Neural crest cell (in vitro differentiated cells): ENCODE measurements at regions not wholly inside any gene's neighbourhood (a gene's known extent, or its start where the extent isn't known, plus 50 kb on each side); places are given as distances from the start of the nearest gene placed in this dataset.

ENCODE experiments used
- DNase-seq: peaks from one replicate; pipeline ENCODE4 v3.0.0; 2021; ENCODE audit warnings: low read depth, mixed read lengths, low spot score
- H3K27ac Mint-ChIP-seq: one replicate; pipeline ENCODE4 v1.8.0; 2021; ENCODE audit warnings: mild to moderate bottlenecking, mixed read lengths; ENCODE audit not compliant: unreplicated experiment
- H3K27me3 Mint-ChIP-seq: 2 replicates; pipeline ENCODE4 v1.8.0; 2021; ENCODE audit warnings: low read depth, mild to moderate bottlenecking, mixed read lengths
- H3K36me3 Mint-ChIP-seq: 2 replicates; pipeline ENCODE4 v1.8.0; 2021; ENCODE audit warnings: low read depth, mild to moderate bottlenecking, mixed read lengths
- H3K4me1 Mint-ChIP-seq: 2 replicates; pipeline ENCODE4 v1.8.0; 2021; ENCODE audit warnings: mixed read lengths
- H3K4me3 Mint-ChIP-seq: one replicate; pipeline ENCODE4 v1.8.0; 2021; ENCODE audit warnings: mild to moderate bottlenecking, mixed read lengths
- H3K9me3 Mint-ChIP-seq: 2 replicates; pipeline ENCODE4 v1.8.0; 2021; ENCODE audit warnings: mixed read lengths
- TF ChIP-seq, protein P1 (sequence below): fragments of 200-600 bp; sonication (generic); conservative IDR thresholded peaks from 2 replicates; pipeline ENCODE4 v1.5.0; 2021; ENCODE audit warnings: antibody characterized with exemption, mild to moderate bottlenecking

GRCh38 chr6:133774356-133774755, 114.6 kb upstream of the TCF21 start:
- Mint-ChIP-seq H3K27me3 (no peaks in the 10 kb centered on the region), H3K9me3 (no peaks in the 10 kb centered on the region), H3K4me1 (no peaks in the 10 kb centered on the region), H3K36me3 (no peaks in the 10 kb centered on the region), H3K4me3 (no peak overlapping the region), H3K27ac (no peak overlapping the region)
- DNase-seq: no peak
- TF ChIP-seq, protein P1, sequence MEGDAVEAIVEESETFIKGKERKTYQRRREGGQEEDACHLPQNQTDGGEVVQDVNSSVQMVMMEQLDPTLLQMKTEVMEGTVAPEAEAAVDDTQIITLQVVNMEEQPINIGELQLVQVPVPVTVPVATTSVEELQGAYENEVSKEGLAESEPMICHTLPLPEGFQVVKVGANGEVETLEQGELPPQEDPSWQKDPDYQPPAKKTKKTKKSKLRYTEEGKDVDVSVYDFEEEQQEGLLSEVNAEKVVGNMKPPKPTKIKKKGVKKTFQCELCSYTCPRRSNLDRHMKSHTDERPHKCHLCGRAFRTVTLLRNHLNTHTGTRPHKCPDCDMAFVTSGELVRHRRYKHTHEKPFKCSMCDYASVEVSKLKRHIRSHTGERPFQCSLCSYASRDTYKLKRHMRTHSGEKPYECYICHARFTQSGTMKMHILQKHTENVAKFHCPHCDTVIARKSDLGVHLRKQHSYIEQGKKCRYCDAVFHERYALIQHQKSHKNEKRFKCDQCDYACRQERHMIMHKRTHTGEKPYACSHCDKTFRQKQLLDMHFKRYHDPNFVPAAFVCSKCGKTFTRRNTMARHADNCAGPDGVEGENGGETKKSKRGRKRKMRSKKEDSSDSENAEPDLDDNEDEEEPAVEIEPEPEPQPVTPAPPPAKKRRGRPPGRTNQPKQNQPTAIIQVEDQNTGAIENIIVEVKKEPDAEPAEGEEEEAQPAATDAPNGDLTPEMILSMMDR: no peak

GRCh38 chr6:133778414-133779130, 110.3 kb upstream of the TCF21 start:
- Mint-ChIP-seq H3K4me3 (no peak overlapping the region), H3K9me3 (peaks cover 2% of the 10 kb centered on the region), H3K27ac (no peak overlapping the region), H3K4me1 (no peaks in the 10 kb centered on the region), H3K27me3 (no peaks in the 10 kb centered on the region), H3K36me3 (no peaks in the 10 kb centered on the region)
- DNase-seq: no peak
- TF ChIP-seq, protein P1: no peak

GRCh38 chr6:133779916-133780695, 108.8 kb upstream of the TCF21 start:
- DNase-seq: no peak
- Mint-ChIP-seq H3K27ac (no peak overlapping the region), H3K9me3 (peaks cover 3% of the 10 kb centered on the region), H3K4me3 (no peak overlapping the region), H3K4me1 (no peaks in the 10 kb centered on the region), H3K36me3 (no peaks in the 10 kb centered on the region), H3K27me3 (no peaks in the 10 kb centered on the region)
- TF ChIP-seq, protein P1: no peak

GRCh38 chr6:133786016-133786415, 102.9 kb upstream of the TCF21 start:
- Mint-ChIP-seq H3K36me3 (no peaks in the 10 kb centered on the region), H3K4me1 (no peaks in the 10 kb centered on the region), H3K27me3 (no peaks in the 10 kb centered on the region), H3K9me3 (peaks cover 3% of the 10 kb centered on the region), H3K4me3 (no peak overlapping the region), H3K27ac (no peak overlapping the region)
- DNase-seq: no peak
- TF ChIP-seq, protein P1: no peak

- Mint-ChIP-seq H3K36me3 (no peaks in the 10 kb centered on the region), H3K27me3 (no peaks in the 10 kb centered on the region), H3K4me3 (no peak overlapping the region), H3K4me1 (no peaks in the 10 kb centered on the region), H3K9me3 (peaks cover 3% of the 10 kb centered on the region), H3K27ac (no peak overlapping the region)
- DNase-seq: no peak
- TF ChIP-seq, protein P1: no peak
These were observed 101.8 kb upstream of the TCF21 start for GRCh38 chr6:133787122-133787521.
